ENCODE measurements at regions not wholly inside any gene's neighbourhood (a gene's known extent, or its start where the extent isn't known, plus 50 kb on each side); places are given as distances from the start of the nearest gene placed in this dataset.

DNA sequence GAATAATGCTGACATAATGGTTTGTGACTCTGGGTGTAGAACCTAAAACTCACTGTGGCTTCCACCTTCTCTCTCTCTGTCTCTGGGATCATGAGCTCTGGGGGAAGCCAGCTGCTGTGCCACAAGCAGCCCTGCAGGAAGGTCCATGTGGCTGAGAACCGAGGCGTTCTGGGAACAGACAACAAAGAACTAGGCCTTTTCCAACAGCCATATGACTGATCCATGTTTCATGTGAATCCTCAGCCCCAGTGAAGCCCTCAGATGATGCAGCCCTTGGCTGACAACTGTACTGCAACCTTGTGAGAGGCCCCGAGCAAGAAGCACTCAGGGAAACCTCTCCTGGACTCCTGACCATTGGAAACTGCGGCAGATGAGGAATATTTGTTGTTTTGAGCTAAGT, 56.6 kb downstream of the HLA-G start:
- DNase-seq: no peak

DNA sequence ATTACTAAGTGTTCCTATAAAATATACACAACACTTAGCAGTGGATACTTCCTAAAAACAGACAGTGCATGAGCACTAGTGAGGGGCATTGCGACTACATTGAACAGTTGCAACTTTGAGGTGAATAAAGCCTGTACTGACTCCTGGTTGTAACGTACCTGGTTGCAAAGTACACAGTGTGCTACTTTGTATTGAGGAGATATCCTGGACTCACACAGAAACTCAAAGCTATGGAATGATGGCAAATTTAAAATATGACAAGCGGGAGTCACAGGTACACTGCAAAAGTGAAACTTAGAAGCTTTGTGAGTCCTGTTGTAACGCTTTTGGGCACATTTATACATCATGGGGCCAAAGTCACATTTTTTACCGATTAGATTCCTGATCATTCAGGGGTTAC, 55.6 kb upstream of the HLA-A start:
- no peak for DNase-seq

DNA sequence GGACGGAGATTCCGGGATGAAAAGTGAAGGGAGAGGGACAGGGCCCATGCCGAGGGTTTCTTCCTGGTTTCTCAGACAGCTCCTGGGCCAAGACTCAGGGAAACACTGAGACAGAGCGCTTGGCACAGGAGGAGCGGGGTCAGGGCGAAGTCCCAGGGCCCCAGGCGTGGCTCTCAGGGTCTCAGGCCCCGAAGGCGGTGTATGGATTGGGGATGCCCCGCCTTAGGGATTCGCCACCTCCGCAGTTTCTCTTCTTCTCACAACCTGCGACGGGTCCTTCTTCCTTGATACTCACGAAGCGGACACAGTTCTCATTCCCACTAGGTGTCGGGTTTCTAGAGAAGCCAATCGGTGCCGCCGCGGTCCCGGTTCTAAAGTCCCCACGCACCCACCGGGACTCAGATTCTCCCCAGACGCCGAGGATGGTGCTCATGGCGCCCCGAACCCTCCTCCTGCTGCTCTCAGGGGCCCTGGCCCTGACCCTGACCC, 55.0 kb upstream of the HLA-A start:
- peak; percentile 45 for DNase-seq

DNA sequence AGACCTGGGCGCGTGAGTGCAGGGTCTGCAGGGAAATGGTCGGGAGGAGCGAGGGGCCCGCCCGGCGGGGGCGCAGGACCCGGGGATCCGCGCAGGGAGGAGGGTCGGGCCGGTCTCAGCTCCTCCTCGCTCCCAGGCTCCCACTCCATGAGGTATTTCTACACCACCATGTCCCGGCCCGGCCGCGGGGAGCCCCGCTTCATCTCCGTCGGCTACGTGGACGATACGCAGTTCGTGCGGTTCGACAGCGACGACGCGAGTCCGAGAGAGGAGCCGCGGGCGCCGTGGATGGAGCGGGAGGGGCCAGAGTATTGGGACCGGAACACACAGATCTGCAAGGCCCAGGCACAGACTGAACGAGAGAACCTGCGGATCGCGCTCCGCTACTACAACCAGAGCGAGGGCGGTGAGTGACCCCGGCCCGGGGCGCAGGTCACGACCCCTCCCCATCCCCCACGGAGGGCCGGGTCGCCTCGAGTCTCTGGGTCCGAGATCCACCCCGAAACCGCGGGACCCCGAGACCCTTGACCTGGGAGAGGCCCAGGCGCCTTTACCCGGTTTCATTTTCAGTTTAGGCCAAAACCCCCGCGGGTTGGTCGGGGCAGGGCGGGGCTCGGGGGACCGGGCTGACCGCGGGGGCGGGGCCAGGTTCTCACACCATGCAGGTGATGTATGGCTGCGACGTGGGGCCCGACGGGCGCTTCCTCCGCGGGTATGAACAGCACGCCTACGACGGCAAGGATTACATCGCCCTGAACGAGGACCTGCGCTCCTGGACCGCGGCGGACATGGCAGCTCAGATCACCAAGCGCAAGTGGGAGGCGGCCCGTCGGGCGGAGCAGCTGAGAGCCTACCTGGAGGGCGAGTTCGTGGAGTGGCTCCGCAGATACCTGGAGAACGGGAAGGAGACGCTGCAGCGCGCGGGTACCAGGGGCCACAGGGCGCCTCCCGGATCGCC, 54.2 kb upstream of the HLA-A start:
- peak; percentile 81 for DNase-seq
